HepG2 (cell line): ENCODE measurements at regions not wholly inside any gene's neighbourhood (a gene's known extent, or its start where the extent isn't known, plus 50 kb on each side); places are given as distances from the start of the nearest gene placed in this dataset.

Experiments
- KMT2A ChIP-seq: sonication (generic); formaldehyde crosslinking; IDR thresholded peaks from 2 replicates; pipeline ENCODE4 v1.4.0; 2020; ENCODE audit warnings: missing genetic modification reagents
- ZNF136 ChIP-seq: sonication (generic); formaldehyde crosslinking; IDR thresholded peaks from 2 replicates; pipeline ENCODE4 v1.8.1; 2022; ENCODE audit warnings: low read depth, mild to moderate bottlenecking, moderate library complexity, missing genetic modification reagents
- ZNF264 ChIP-seq: sonication (generic); formaldehyde crosslinking; IDR thresholded peaks from 2 replicates; pipeline ENCODE4 v1.4.0; 2020; ENCODE audit warnings: missing genetic modification reagents
- ZNF768 ChIP-seq: sonication (generic); formaldehyde crosslinking; IDR thresholded peaks from 2 replicates; pipeline ENCODE4 v1.4.0; 2020; ENCODE audit warnings: missing genetic modification reagents
- TF ChIP-seq, protein P1 (sequence below): IDR thresholded peaks from 2 replicates; pipeline ENCODE4 v1.6.1; 2012; ENCODE audit warnings: low read depth, low read length, improper control_type of control experiment
- TF ChIP-seq, protein P2 (sequence below): sonication (generic); formaldehyde crosslinking; IDR thresholded peaks from 2 replicates; pipeline ENCODE4 v1.5.0; 2020; ENCODE audit warnings: mild to moderate bottlenecking, missing genetic modification reagents, borderline replicate concordance

DNA sequence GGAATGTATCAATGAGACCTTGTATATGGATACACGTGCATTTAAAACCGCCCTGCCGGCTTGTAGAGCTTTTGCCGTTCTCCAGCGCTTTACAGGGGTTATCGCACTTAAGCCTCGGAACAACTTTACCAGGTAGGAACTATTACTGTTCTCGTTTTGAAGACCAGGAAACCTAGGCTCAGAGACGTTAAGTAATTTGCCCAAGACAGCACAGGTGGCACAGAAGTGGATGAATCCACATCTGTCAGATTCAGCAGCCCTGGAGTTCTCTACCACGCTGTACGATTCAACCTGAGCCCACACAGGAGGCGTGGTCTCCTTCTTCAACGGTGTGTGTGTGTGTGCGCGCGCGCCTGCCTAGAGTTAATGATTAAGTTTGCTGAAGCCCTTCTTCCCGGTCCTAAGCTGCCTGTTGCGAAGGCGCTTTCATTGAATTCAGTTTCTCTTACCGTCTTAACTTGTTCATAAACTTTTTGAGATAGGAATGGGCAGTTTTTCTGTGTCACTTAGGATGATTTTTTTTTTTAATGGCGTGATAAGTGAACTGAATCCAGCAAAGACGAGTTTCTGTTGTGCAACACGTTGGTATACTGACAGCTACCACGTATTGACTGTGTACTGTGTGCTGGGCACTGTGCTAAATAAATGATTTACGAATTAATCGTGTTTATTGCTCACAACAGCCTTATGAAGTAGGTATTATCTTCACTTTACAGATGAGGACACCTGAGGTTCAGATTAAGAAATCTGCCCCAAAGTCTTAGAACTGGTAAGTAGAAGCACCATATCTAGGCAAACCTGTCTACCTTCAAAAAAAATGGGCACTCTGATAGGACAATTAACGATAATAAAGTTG is 67.4 kb downstream of the KCNRG start (continued):
- TF ChIP-seq ZNF136 (no peak), KMT2A (CRISPR knock-in tag) (peak; percentile 74; the same call in 1 of the 2 replicates), ZNF768 (CRISPR knock-in tag) (peak; percentile 75), ZNF264 (CRISPR knock-in tag) (peak; percentile 51; the same call in 1 of the 2 replicates)
- TF ChIP-seq, protein P1, sequence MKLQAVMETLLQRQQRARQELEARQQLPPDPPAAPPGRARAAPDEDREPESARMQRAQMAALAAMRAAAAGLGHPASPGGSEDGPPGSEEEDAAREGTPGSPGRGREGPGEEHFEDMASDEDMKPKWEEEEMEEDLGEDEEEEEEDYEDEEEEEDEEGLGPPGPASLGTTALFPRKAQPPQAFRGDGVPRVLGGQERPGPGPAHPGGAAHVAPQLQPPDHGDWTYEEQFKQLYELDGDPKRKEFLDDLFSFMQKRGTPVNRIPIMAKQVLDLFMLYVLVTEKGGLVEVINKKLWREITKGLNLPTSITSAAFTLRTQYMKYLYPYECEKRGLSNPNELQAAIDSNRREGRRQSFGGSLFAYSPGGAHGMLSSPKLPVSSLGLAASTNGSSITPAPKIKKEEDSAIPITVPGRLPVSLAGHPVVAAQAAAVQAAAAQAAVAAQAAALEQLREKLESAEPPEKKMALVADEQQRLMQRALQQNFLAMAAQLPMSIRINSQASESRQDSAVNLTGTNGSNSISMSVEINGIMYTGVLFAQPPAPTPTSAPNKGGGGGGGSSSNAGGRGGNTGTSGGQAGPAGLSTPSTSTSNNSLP = peak; percentile 63
- TF ChIP-seq, protein P2, sequence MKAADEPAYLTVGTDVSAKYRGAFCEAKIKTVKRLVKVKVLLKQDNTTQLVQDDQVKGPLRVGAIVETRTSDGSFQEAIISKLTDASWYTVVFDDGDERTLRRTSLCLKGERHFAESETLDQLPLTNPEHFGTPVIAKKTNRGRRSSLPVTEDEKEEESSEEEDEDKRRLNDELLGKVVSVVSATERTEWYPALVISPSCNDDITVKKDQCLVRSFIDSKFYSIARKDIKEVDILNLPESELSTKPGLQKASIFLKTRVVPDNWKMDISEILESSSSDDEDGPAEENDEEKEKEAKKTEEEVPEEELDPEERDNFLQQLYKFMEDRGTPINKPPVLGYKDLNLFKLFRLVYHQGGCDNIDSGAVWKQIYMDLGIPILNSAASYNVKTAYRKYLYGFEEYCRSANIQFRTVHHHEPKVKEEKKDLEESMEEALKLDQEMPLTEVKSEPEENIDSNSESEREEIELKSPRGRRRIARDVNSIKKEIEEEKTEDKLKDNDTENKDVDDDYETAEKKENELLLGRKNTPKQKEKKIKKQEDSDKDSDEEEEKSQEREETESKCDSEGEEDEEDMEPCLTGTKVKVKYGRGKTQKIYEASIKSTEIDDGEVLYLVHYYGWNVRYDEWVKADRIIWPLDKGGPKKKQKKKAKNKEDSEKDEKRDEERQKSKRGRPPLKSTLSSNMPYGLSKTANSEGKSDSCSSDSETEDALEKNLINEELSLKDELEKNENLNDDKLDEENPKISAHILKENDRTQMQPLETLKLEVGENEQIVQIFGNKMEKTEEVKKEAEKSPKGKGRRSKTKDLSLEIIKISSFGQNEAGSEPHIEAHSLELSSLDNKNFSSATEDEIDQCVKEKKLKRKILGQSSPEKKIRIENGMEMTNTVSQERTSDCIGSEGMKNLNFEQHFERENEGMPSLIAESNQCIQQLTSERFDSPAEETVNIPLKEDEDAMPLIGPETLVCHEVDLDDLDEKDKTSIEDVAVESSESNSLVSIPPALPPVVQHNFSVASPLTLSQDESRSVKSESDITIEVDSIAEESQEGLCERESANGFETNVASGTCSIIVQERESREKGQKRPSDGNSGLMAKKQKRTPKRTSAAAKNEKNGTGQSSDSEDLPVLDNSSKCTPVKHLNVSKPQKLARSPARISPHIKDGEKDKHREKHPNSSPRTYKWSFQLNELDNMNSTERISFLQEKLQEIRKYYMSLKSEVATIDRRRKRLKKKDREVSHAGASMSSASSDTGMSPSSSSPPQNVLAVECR (CRISPR knock-in tag) = peak; percentile 78
- TF ChIP-seq, all 625 proteins: peak for 88
